CD14-positive monocyte (primary cell): ENCODE measurements at regions not wholly inside any gene's neighbourhood (a gene's known extent, or its start where the extent isn't known, plus 50 kb on each side); places are given as distances from the start of the nearest gene placed in this dataset.

Experiments used
- DNase-seq, 3 donors: peaks; one replicate each; pipeline ENCODE4 v3.0.0-alpha.2; 2011 to 2022
- H2AFZ ChIP-seq: 2 replicates; pipeline ENCODE4 v1.6.0; 2012; ENCODE audit warnings: mild to moderate bottlenecking, low read depth, low read length, inconsistent platforms; ENCODE audit not compliant: insufficient read depth, poor library complexity, severe bottlenecking
- H3K27ac ChIP-seq, 2 donors: 1 replicate in 1 of 2; 2 replicates in 1 of 2; pipeline ENCODE4 v1.5.1; 2012 to 2013; ENCODE audit warnings: low read length in 2 of 2, control low read depth in 1 of 2, inconsistent platforms in 1 of 2, low read depth in 1 of 2, mild to moderate bottlenecking in 1 of 2
- H3K27me3 ChIP-seq, 2 donors: one replicate each; pipeline versions ENCODE4 v1.6.0 to v1.6.1; 2011 to 2013; ENCODE audit warnings: low read length in 2 of 2; ENCODE audit not compliant: control insufficient read depth in 2 of 2, insufficient read depth in 2 of 2
- H3K36me3 ChIP-seq, 2 donors: replicated peaks in 1 of 2; 1 replicate in 1 of 2; 2 replicates in 1 of 2; pipeline versions ENCODE4 v1.5.1 to v1.6.1; 2012 to 2013; ENCODE audit warnings: low read length in 2 of 2, control low read depth in 1 of 2, inconsistent platforms in 1 of 2, mild to moderate bottlenecking in 1 of 2; ENCODE audit not compliant: insufficient read depth in 2 of 2, control insufficient read depth in 1 of 2
- H3K4me1 ChIP-seq, 2 donors: 1 replicate in 1 of 2; 2 replicates in 1 of 2; pipeline versions ENCODE4 v1.5.1 to v1.6.1; 2012 to 2013; ENCODE audit warnings: low read length in 2 of 2, control low read depth in 1 of 2, inconsistent platforms in 1 of 2, mild to moderate bottlenecking in 1 of 2, moderate library complexity in 1 of 2; ENCODE audit not compliant: insufficient read depth in 2 of 2, control insufficient read depth in 1 of 2
- H3K4me2 ChIP-seq: replicated peaks from 2 replicates; pipeline ENCODE3; 2012; ENCODE audit warnings: low read length, moderate library complexity, mild to moderate bottlenecking; ENCODE audit not compliant: poor library complexity, severe bottlenecking; ENCODE audit errors: extremely low read depth
- H3K4me3 ChIP-seq, 3 experiments: fragments of 200-600 bp in 1 of 3; sonication (generic) in 1 of 3; replicated peaks in 1 of 3; 1 replicate in 2 of 3; 2 replicates in 1 of 3; pipeline ENCODE4 v1.5.1; 2011 to 2013; ENCODE audit warnings: low read length in 3 of 3, mild to moderate bottlenecking in 3 of 3, control low read depth in 2 of 3, low read depth in 2 of 3, inconsistent platforms in 1 of 3, moderate library complexity in 1 of 3
- H3K79me2 ChIP-seq: 2 replicates; pipeline ENCODE4 v1.6.0; 2012; ENCODE audit warnings: mild to moderate bottlenecking, control low read depth, inconsistent platforms, low read length, moderate library complexity; ENCODE audit not compliant: insufficient read depth
- H3K9ac ChIP-seq: 2 replicates; pipeline ENCODE4 v1.6.0; 2017; ENCODE audit warnings: low read length, mild to moderate bottlenecking; ENCODE audit not compliant: insufficient read depth, poor library complexity, severe bottlenecking
- H3K9me3 ChIP-seq, 2 donors: replicated peaks in 1 of 2; 1 replicate in 1 of 2; 2 replicates in 1 of 2; pipeline versions ENCODE4 v1.5.1 to v1.6.1; 2012 to 2013; ENCODE audit warnings: low read length in 2 of 2, control low read depth in 1 of 2; ENCODE audit not compliant: control insufficient read depth in 1 of 2, insufficient read depth in 1 of 2
- H4K20me1 ChIP-seq: 2 replicates; pipeline ENCODE4 v1.6.0; 2012; ENCODE audit warnings: mild to moderate bottlenecking, low read length, control low read depth, moderate library complexity; ENCODE audit not compliant: insufficient read depth
- H3K27ac Mint-ChIP-seq, 7 donors: one replicate each; pipeline ENCODE4 v1.8.0; 2020; ENCODE audit warnings: mild to moderate bottlenecking in 7 of 7, mixed read lengths in 7 of 7, moderate library complexity in 6 of 7, inconsistent platforms in 2 of 7
- H3K27me3 Mint-ChIP-seq, 3 donors: one replicate each; pipeline ENCODE4 v1.8.0; 2021 to 2022; ENCODE audit warnings: low read depth in 3 of 3, mild to moderate bottlenecking in 3 of 3, mixed read lengths in 3 of 3, moderate library complexity in 3 of 3, inconsistent platforms in 1 of 3
- H3K36me3 Mint-ChIP-seq, 2 donors: one replicate each; pipeline ENCODE4 v1.8.0; 2020; ENCODE audit warnings: mixed read lengths in 2 of 2, inconsistent platforms in 1 of 2, mild to moderate bottlenecking in 1 of 2
- H3K4me1 Mint-ChIP-seq: one replicate; pipeline ENCODE4 v1.8.0; 2020; ENCODE audit warnings: mild to moderate bottlenecking, mixed read lengths
- H3K4me3 Mint-ChIP-seq, 2 donors: one replicate each; pipeline ENCODE4 v1.8.0; 2020; ENCODE audit warnings: mild to moderate bottlenecking in 2 of 2, mixed read lengths in 2 of 2, moderate library complexity in 1 of 2
- H3K9me3 Mint-ChIP-seq, 7 donors: one replicate each; pipeline ENCODE4 v1.8.0; 2020 to 2022; ENCODE audit warnings: mixed read lengths in 7 of 7, mild to moderate bottlenecking in 6 of 7, moderate library complexity in 6 of 7, inconsistent platforms in 2 of 7
- WGBS: methylation state at CpG from one replicate; pipeline ENCODE4 v1.1.5; 2013; ENCODE audit warnings: missing lambda C conversion rate; ENCODE audit not compliant: insufficient coverage; 5-methylcytosine and 5-hydroxymethylcytosine counted together
- intact Hi-C, 2 donors: fragments of 100-400 bp; cut with micrococcal nuclease; formaldehyde crosslinking; loops; one replicate each; pipeline versions ENCODE4 v1.15.0 to v1.15.1; 2023
- TF ChIP-seq, protein P1 (sequence below): fragments of 200-600 bp; IDR thresholded peaks from one replicate; pipeline ENCODE4 v1.8.0; 2022; ENCODE audit warnings: antibody characterized with exemption, mild to moderate bottlenecking

DNA sequence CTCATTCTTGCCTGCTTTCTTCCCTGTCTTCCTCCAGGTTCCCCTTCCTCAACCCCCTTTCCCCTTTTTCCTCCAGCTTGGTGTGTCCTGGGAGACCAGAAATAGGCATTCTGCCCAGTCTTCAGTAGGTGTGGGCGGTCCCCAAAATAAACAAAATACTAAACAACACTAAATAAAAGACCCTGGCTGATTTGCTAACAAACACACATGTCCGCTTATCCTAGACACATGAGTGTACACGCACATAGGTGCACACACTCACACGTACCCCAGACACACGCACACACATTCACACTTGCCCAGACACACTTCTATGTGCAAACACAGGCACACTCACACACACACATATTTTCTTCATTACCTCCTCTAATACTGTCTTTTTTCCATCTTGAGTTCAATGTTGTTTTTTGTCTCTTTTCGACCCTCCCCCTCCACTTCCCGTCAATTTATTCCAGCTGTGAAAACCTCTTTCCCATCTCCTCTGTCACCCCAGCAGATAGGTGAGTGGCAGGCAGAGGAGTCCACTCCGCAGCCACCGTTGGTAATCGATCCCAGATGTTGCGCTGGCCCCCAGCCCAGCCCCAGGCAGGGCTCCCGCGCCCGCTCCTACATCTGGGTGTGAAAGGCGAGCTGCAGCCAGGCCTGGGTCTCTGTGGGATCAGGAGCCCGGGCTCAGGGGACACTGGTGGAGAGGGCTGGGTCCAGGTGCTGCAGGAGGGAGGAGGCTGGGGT lies 56.9 kb upstream of the FOXP4 start:
- TF ChIP-seq, protein P1, sequence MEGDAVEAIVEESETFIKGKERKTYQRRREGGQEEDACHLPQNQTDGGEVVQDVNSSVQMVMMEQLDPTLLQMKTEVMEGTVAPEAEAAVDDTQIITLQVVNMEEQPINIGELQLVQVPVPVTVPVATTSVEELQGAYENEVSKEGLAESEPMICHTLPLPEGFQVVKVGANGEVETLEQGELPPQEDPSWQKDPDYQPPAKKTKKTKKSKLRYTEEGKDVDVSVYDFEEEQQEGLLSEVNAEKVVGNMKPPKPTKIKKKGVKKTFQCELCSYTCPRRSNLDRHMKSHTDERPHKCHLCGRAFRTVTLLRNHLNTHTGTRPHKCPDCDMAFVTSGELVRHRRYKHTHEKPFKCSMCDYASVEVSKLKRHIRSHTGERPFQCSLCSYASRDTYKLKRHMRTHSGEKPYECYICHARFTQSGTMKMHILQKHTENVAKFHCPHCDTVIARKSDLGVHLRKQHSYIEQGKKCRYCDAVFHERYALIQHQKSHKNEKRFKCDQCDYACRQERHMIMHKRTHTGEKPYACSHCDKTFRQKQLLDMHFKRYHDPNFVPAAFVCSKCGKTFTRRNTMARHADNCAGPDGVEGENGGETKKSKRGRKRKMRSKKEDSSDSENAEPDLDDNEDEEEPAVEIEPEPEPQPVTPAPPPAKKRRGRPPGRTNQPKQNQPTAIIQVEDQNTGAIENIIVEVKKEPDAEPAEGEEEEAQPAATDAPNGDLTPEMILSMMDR, result no peak
- 94% methylated on average over 13 of the region's 16 CpGs for WGBS
- Histone ChIP-seq H3K9me3 (no peaks in the 10 kb centered on the region), H3K9ac (no peak overlapping the region), H3K4me2 (no peak overlapping the region), H4K20me1 (no peaks in the 10 kb centered on the region), H3K36me3 (no peaks in the 10 kb centered on the region), H3K4me1 (no peaks in the 10 kb centered on the region), H3K27ac (no peak overlapping the region), H3K4me3 (no peak overlapping the region), H2AFZ (no peak overlapping the region), H3K27me3 (peaks cover 2 to 15% of the 10 kb centered on the region in 2 donors), H3K79me2 (no peaks in the 10 kb centered on the region)
- H3K4me1 Mint-ChIP-seq, result peaks cover 2% of the 10 kb centered on the region
- H3K27ac Mint-ChIP-seq, result no peak overlapping the region
- DNase-seq, result no peak
- intact Hi-C loops, result no loop called here
- H3K27me3 Mint-ChIP-seq, result peaks cover 20 to 28% (median 22%) of the 10 kb centered on the region in 3 donors
- H3K36me3 Mint-ChIP-seq, result no peaks in the 10 kb centered on the region
- no peak overlapping the region for H3K4me3 Mint-ChIP-seq
- H3K9me3 Mint-ChIP-seq, result no peaks in the 10 kb centered on the region

DNA sequence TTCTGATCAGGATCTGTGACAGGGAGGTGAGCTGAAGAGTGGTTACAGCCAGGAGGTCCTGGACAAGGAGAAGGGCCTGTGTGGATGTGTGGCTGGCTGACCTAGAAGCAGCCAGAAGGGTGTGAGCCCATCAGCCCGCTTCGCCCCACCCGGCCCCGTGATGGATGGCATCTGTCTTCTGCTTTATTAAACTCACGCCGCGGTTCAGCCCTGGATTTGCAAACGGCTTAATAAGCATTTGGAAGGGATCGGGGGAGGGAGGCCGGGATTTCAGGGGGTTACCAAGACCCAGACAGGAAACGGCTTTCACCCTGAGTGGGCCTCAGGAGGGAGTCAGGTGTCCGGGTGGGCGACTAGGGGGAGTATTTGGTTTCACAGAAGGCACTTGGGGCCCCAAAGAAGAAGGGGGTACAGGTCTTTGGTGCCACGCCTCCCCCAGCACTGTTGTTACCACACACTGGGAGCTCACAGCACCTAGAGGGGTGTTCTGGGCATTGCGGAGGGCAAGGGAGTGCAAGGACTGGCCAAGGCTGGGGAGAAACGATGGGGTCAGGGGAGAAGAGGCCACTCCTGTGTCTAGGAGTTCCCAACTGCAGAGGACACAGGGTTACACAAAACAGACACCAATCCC lies 53.8 kb upstream of the FOXP4 start:
- H3K79me2 ChIP-seq, result no peaks in the 10 kb centered on the region
- 51% methylated on average over 10 of the region's 16 CpGs for WGBS
- no peaks in the 10 kb centered on the region for H3K9me3 ChIP-seq
- H3K27me3 ChIP-seq, result peaks cover 2 to 23% of the 10 kb centered on the region in 2 donors
- Mint-ChIP-seq H3K4me3 (no peak overlapping the region), H3K36me3 (no peaks in the 10 kb centered on the region), H3K4me1 (peaks cover 2% of the 10 kb centered on the region), H3K27ac (no peak overlapping the region), H3K9me3 (no peaks in the 10 kb centered on the region), H3K27me3 (peaks cover 22 to 32% (median 32%) of the 10 kb centered on the region in 3 donors)
- intact Hi-C loops, result no loop called here
- no peak overlapping the region for H3K4me3 ChIP-seq
- TF ChIP-seq, protein P1, result no peak
- H3K4me1 ChIP-seq, result no peaks in the 10 kb centered on the region
- no peak for DNase-seq
- no peaks in the 10 kb centered on the region for H4K20me1 ChIP-seq
- H3K36me3 ChIP-seq, result no peaks in the 10 kb centered on the region
- no peak overlapping the region for H3K4me2 ChIP-seq
- H3K27ac ChIP-seq, result no peak overlapping the region
- H3K9ac ChIP-seq, result no peak overlapping the region
- H2AFZ ChIP-seq, result no peak overlapping the region
